GM12878 (cell line): ENCODE measurements at regions not wholly inside any gene's neighbourhood (a gene's known extent, or its start where the extent isn't known, plus 50 kb on each side); places are given as distances from the start of the nearest gene placed in this dataset.

Experiments
- ATAC-seq: fragments of 200-7000 bp; cut with Tn5 transposase; 3 replicates; pipeline ENCODE4 v1.9.1; 2020; ENCODE audit warnings: mild to moderate bottlenecking, moderate library complexity
- BruUV-seq: library from RNA; stranded (reverse); fragments of 400-500 nt; replicated peaks from 2 replicates; lab custom pipeline; 2021; lab: Mats Ljungman, UMichigan
- CTCF ChIA-PET: fragments of 300-600 bp; sonication (Branson Sonifier 250); formaldehyde crosslinking; extraction: SDS; loops from one replicate; lab custom pipeline; 2021; ENCODE audit warnings: inconsistent platforms; lab: Yijun Ruan, JAX
- POLR2A ChIA-PET: fragments of 350-600 bp; formaldehyde crosslinking; extraction: SDS; loops from one replicate; lab custom pipeline; 2021; ENCODE audit warnings: inconsistent platforms; lab: Charles Lee
- RAD21 ChIA-PET: fragments of 300-600 bp; sonication (Branson Sonifier 250); formaldehyde crosslinking; loops from one replicate; lab custom pipeline; 2023; ENCODE audit warnings: antibody characterized with exemption; ENCODE audit not compliant: unreplicated experiment; lab: Charles Lee
- SMC1A ChIA-PET: fragments of 300-600 bp; sonication (Branson Sonifier 250); formaldehyde crosslinking; loops from one replicate; lab custom pipeline; 2023; ENCODE audit not compliant: unreplicated experiment, uncharacterized antibody; lab: Charles Lee
- DNase-seq: peaks from one replicate; pipeline ENCODE4 v3.0.0-alpha.2; 2011; ENCODE audit warnings: low read depth, low spot score
- FAIRE-seq: peaks from 3 replicates; lab custom pipeline; 2011; peaks lifted over from hg19 to GRCh38; lab: Jason Lieb, UNC
- H2AFZ ChIP-seq: 2 replicates; pipeline ENCODE4 v1.6.0; 2011; ENCODE audit warnings: low read depth, low read length, control low read depth; ENCODE audit not compliant: control insufficient read depth
- H3K27ac ChIP-seq: 2 replicates; pipeline ENCODE4 v1.5.1; 2011; ENCODE audit warnings: control low read depth; ENCODE audit not compliant: control insufficient read depth, insufficient read depth
- H3K27me3 ChIP-seq, 2 experiments: replicated peaks in 1 of 2; 2 replicates each; pipeline versions ENCODE4 v1.6.0 to v1.6.1; 2011; ENCODE audit warnings: low read length in 1 of 2; ENCODE audit not compliant: control insufficient read depth in 2 of 2, insufficient read depth in 2 of 2
- H3K36me3 ChIP-seq, 2 experiments: 2 replicates each; pipeline ENCODE4 v1.5.1; 2011; ENCODE audit warnings: low read length in 1 of 2; ENCODE audit not compliant: control insufficient read depth in 2 of 2, insufficient read depth in 2 of 2
- H3K4me1 ChIP-seq: 2 replicates; pipeline ENCODE4 v1.6.1; 2011; ENCODE audit warnings: mild to moderate bottlenecking, low read length, moderate library complexity, mixed read lengths; ENCODE audit not compliant: control insufficient read depth, insufficient read depth
- H3K4me2 ChIP-seq: 2 replicates; pipeline ENCODE4 v1.6.0; 2011; ENCODE audit warnings: control low read depth; ENCODE audit not compliant: control insufficient read depth, insufficient read depth
- H3K4me3 ChIP-seq: fragments of 200-600 bp; sonication (generic); 2 replicates; pipeline ENCODE4 v1.5.1; 2016
- H3K79me2 ChIP-seq: 2 replicates; pipeline ENCODE4 v1.6.0; 2011; ENCODE audit warnings: low read length; ENCODE audit not compliant: control insufficient read depth, insufficient read depth
- H3K9ac ChIP-seq: 2 replicates; pipeline ENCODE4 v1.8.0; 2011; ENCODE audit warnings: low read length, control low read depth, mixed read lengths; ENCODE audit not compliant: control insufficient read depth, insufficient read depth
- H3K9me3 ChIP-seq: replicated peaks from 3 replicates; pipeline ENCODE4 v1.5.1; 2011; ENCODE audit warnings: mild to moderate bottlenecking, low read length; ENCODE audit not compliant: control insufficient read depth, insufficient read depth
- H4K20me1 ChIP-seq: 2 replicates; pipeline ENCODE4 v1.6.0; 2011; ENCODE audit not compliant: control insufficient read depth, insufficient read depth
- CEBPZ ChIP-seq: fragments of 150-350 bp; IDR thresholded peaks from 2 replicates; pipeline ENCODE4 v1.6.1; 2016; ENCODE audit warnings: low read depth, low read length
- FOS ChIP-seq: IDR thresholded peaks from 3 replicates; pipeline ENCODE4 v1.6.1; 2011; ENCODE audit warnings: borderline replicate concordance; ENCODE audit not compliant: insufficient read length; ENCODE audit errors: extremely low read depth
- JUNB ChIP-seq: IDR thresholded peaks from 2 replicates; pipeline ENCODE4 v1.6.1; 2016; ENCODE audit warnings: antibody characterized with exemption, mild to moderate bottlenecking
- KDM1A ChIP-seq: fragments of 200-600 bp; sonication (generic); IDR thresholded peaks from 2 replicates; pipeline ENCODE4 v1.6.1; 2016; ENCODE audit warnings: borderline replicate concordance
- MXI1 ChIP-seq: fragments of 150-350 bp; IDR thresholded peaks from 2 replicates; pipeline ENCODE4 v1.6.1; 2011; ENCODE audit warnings: low read depth, mild to moderate bottlenecking, inconsistent platforms, low read length, improper control_type of control experiment
- MYC ChIP-seq: IDR thresholded peaks from 2 replicates; pipeline ENCODE4 v1.6.1; 2011; ENCODE audit warnings: mild to moderate bottlenecking, low read length, moderate library complexity, inconsistent platforms; ENCODE audit not compliant: insufficient read depth, insufficient replicate concordance, insufficient read length, severe bottlenecking
- NKRF ChIP-seq: fragments of 450-650 bp; conservative IDR thresholded peaks from 2 replicates; pipeline ENCODE4 v1.6.1; 2017; ENCODE audit warnings: mild to moderate bottlenecking, moderate library complexity
- RB1 ChIP-seq: fragments of 450-650 bp; formaldehyde crosslinking; IDR thresholded peaks from 2 replicates; pipeline ENCODE4 v1.6.1; 2017; ENCODE audit warnings: mild to moderate bottlenecking, borderline replicate concordance
- SREBF1 ChIP-seq: IDR thresholded peaks from 2 replicates; pipeline ENCODE4 v1.6.1; 2012; ENCODE audit warnings: mild to moderate bottlenecking, low read length
- SREBF2 ChIP-seq: IDR thresholded peaks from 2 replicates; pipeline ENCODE4 v1.6.1; 2012; ENCODE audit warnings: mild to moderate bottlenecking, low read length
- USF2 ChIP-seq: IDR thresholded peaks from 2 replicates; pipeline ENCODE4 v1.6.1; 2011; ENCODE audit warnings: low read depth, low read length, improper control_type of control experiment, borderline replicate concordance
- ZBTB33 ChIP-seq: fragments of 450-650 bp; IDR thresholded peaks from 2 replicates; pipeline ENCODE4 v1.6.1; 2017; ENCODE audit warnings: mild to moderate bottlenecking
- ZNF207 ChIP-seq: fragments of 450-650 bp; IDR thresholded peaks from 2 replicates; pipeline ENCODE4 v1.6.1; 2014; ENCODE audit warnings: antibody characterized with exemption, mild to moderate bottlenecking, borderline replicate concordance
- ZNF217 ChIP-seq: fragments of 450-650 bp; IDR thresholded peaks from 2 replicates; pipeline ENCODE4 v1.6.1; 2017; ENCODE audit warnings: antibody characterized with exemption, mild to moderate bottlenecking
- WGBS: methylation state at CpG from one replicate; pipeline ENCODE4 v1.1.6; 2016; ENCODE audit warnings: low lambda C conversion rate; ENCODE audit not compliant: insufficient replicate concordance, insufficient coverage; ENCODE audit errors: missing lambda C conversion rate; 5-methylcytosine and 5-hydroxymethylcytosine counted together
- in situ Hi-C: fragments of 300-500 bp; cut with MboI; formaldehyde crosslinking; loops from 9 replicates; pipeline ENCODE4 v1.14.3; 2018; ENCODE audit warnings: mixed read lengths
- intact Hi-C: fragments of 100-400 bp; cut with micrococcal nuclease; formaldehyde crosslinking; loops from one replicate; pipeline ENCODE4 v1.14.2; 2022; ENCODE audit not compliant: unreplicated experiment

GRCh38 chr6:71126506-71126905 lies 162.1 kb upstream of the OGFRL1 start:
- intact Hi-C loops = no loop called here
- Histone ChIP-seq H3K4me2 (no peak overlapping the region), H3K27ac (no peak overlapping the region), H3K27me3 (no peaks in the 10 kb centered on the region), H3K9ac (no peak overlapping the region), H2AFZ (no peak overlapping the region), H3K9me3 (no peaks in the 10 kb centered on the region), H3K36me3 (no peaks in the 10 kb centered on the region), H3K4me1 (no peaks in the 10 kb centered on the region), H3K4me3 (no peak overlapping the region), H4K20me1 (no peaks in the 10 kb centered on the region), H3K79me2 (no peaks in the 10 kb centered on the region)
- ATAC-seq = no peak
- WGBS = 0% methylated on average over 1 of the region's 1 CpG
- ChIA-PET CTCF (no interaction called here), SMC1A (no interaction called here), RAD21 (no interaction called here), POLR2A (no interaction called here)
- no peak for DNase-seq
- in situ Hi-C loops = no loop called here
- FAIRE-seq = no peak
- no TSS peak for BruUV-seq
- TF ChIP-seq USF2 (no peak), SREBF1 (no peak), SREBF2 (no peak), CEBPZ (no peak), MXI1 (no peak), MYC (no peak), FOS (no peak), JUNB (no peak), RB1 (no peak), ZNF217 (no peak), ZNF207 (no peak), KDM1A (no peak), ZBTB33 (no peak), NKRF (no peak)
